ENCODE measurements at regions not wholly inside any gene's neighbourhood (a gene's known extent, or its start where the extent isn't known, plus 50 kb on each side); places are given as distances from the start of the nearest gene placed in this dataset.

GRCh38 chrX:95218976-95219375, 1465.7 kb upstream of the DIAPH2 start:
- no peaks in the 10 kb centered on the region for H3K4me1 ChIP-seq
- no peak overlapping the region for H3K4me2 ChIP-seq
- H3K4me3 ChIP-seq = no peak overlapping the region
- WGBS (ENCODE audit: missing lambda C conversion rate) = 0% methylated on average over 1 of the region's 4 CpGs
- ChIA-PET POLR2A (no interaction called here), CTCF (no interaction called here)
- no peak for DNase-seq (ENCODE audit: low read depth in 1 of 2, low spot score in 1 of 2)
- H3K9me3 ChIP-seq = no peaks in the 10 kb centered on the region; the same call in 2 of the 3 replicates
- ATAC-seq = no peak
- FAIRE-seq = no peak
- H3K27ac ChIP-seq = no peak overlapping the region
- no peak for TF ChIP-seq EP300 (IDR thresholded peaks at IDR 0.05)
- TF ChIP-seq RAD21 (conservative IDR thresholded peaks at IDR 0.05 in 1 of 2, IDR thresholded peaks at IDR 0.05 in 1 of 2) = no peak
- no peak for TF ChIP-seq MYC (IDR thresholded peaks at IDR 0.05; ENCODE audit: borderline replicate concordance, low read length)
- TF ChIP-seq JUNB (IDR thresholded peaks at IDR 0.05) = no peak
- no peak for TF ChIP-seq SREBF2 (IDR thresholded peaks at IDR 0.05)
- TF ChIP-seq MAZ (IDR thresholded peaks at IDR 0.05; ENCODE audit: borderline replicate concordance, low read depth, low read length) = no peak
- no peak for TF ChIP-seq ZFP36 (IDR thresholded peaks at IDR 0.05; ENCODE audit: borderline replicate concordance, partially characterized antibody)

GRCh38 chrX:95248386-95248785, 1436.3 kb upstream of the DIAPH2 start:
- Histone ChIP-seq H3K9me3 (no peaks in the 10 kb centered on the region), H3K27ac (no peak overlapping the region), H3K4me2 (no peak overlapping the region), H3K4me3 (no peak overlapping the region), H3K4me1 (no peaks in the 10 kb centered on the region)
- FAIRE-seq (peak; percentile 67), DNase-seq (ENCODE audit: low read depth in 1 of 2, low spot score in 1 of 2) (no peak), ATAC-seq (no peak)
- 17% methylated on average over 2 of the region's 2 CpGs for WGBS (ENCODE audit: missing lambda C conversion rate)
- POLR2A ChIA-PET = no interaction called here
- TF ChIP-seq MYC (IDR thresholded peaks at IDR 0.05; ENCODE audit: borderline replicate concordance, low read length) (no peak), PHF8 (IDR thresholded peaks at IDR 0.05; ENCODE audit: borderline replicate concordance, low read depth) (no peak)
- CTCF ChIA-PET = no interaction called here

DNA sequence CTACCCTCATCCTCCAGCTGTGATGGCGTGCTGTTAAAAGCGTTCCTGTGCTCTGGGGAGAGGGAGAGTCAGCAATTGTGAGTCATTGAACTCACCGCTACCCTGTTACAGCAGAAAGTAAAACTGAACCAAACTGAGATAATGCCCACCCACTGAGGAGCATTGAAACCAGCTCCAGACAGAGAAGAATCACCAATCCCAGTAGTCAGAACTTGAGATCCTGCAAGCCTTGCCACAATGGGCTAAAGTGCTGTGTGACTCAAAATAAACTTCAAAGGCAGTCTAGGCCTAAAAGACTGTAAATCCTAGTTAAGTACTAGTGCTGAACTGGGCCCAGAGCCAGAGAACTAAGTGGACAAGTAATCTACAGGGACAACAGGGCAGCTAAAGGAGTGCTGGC, 1394.2 kb upstream of the DIAPH2 start:
- POLR2A ChIA-PET = no interaction called here
- Histone ChIP-seq H3K4me3 (no peak overlapping the region), H3K27ac (no peak overlapping the region), H3K4me1 (no peaks in the 10 kb centered on the region), H3K9me3 (no peaks in the 10 kb centered on the region), H3K4me2 (no peak overlapping the region)
- CTCF ChIA-PET = no interaction called here
- DNase-seq (ENCODE audit: low read depth in 1 of 2, low spot score in 1 of 2) (no peak), ATAC-seq (no peak), FAIRE-seq (no peak)
- 14% methylated on average over 3 of the region's 3 CpGs for WGBS (ENCODE audit: missing lambda C conversion rate)
- TF ChIP-seq HOXB13 (CRISPR knock-in tag; IDR thresholded peaks at IDR 0.05; ENCODE audit: low read depth) (no peak), CBX2 (IDR thresholded peaks at IDR 0.05; ENCODE audit: borderline replicate concordance, low read depth) (no peak), SMC3 (IDR thresholded peaks at IDR 0.05) (no peak), TP53 (CRISPR knock-in tag; IDR thresholded peaks at IDR 0.05) (no peak), EHF (CRISPR knock-in tag; IDR thresholded peaks at IDR 0.05) (no peak), NR3C1 (IDR thresholded peaks at IDR 0.05) (no peak), HOXB5 (CRISPR knock-in tag; IDR thresholded peaks at IDR 0.05) (no peak), KDM1A (IDR thresholded peaks at IDR 0.05; ENCODE audit: low read depth) (no peak), FOSB (CRISPR knock-in tag; IDR thresholded peaks at IDR 0.05) (no peak), ELK1 (IDR thresholded peaks at IDR 0.05; ENCODE audit: low read depth, low read length) (no peak), USF2 (IDR thresholded peaks at IDR 0.05) (no peak), ESRRA (IDR thresholded peaks at IDR 0.05; ENCODE audit: borderline replicate concordance, low read length) (no peak), BHLHE40 (IDR thresholded peaks at IDR 0.05; ENCODE audit: low read depth, low read length) (no peak), RAD21 (conservative IDR thresholded peaks at IDR 0.05 in 1 of 2, IDR thresholded peaks at IDR 0.05 in 1 of 2) (no peak), CHD2 (IDR thresholded peaks at IDR 0.05; ENCODE audit: low read length, partially characterized antibody) (no peak)
